MM.1S (cell line): ENCODE measurements at regions not wholly inside any gene's neighbourhood (a gene's known extent, or its start where the extent isn't known, plus 50 kb on each side); places are given as distances from the start of the nearest gene placed in this dataset.

ENCODE experiments used
- CTCF ChIP-seq: fragments of 300-600 bp; sonication (generic); IDR thresholded peaks from 2 replicates; pipeline ENCODE4 v1.5.1; 2016; ENCODE audit warnings: antibody characterized with exemption, low read length, mixed read lengths
- EZH2phosphoT487 ChIP-seq: fragments of 300-600 bp; sonication (generic); IDR thresholded peaks from 2 replicates; pipeline ENCODE4 v1.6.1; 2018; ENCODE audit warnings: antibody characterized with exemption, low read length

GRCh38 chrX:20954014-20954413 is 420.2 kb upstream of the CNKSR2 start:
- TF ChIP-seq CTCF (no peak), EZH2phosphoT487 (no peak)
